GM18951 (cell line): ENCODE measurements at regions not wholly inside any gene's neighbourhood (a gene's known extent, or its start where the extent isn't known, plus 50 kb on each side); places are given as distances from the start of the nearest gene placed in this dataset.
"Not testable (repeated sequence)": the region's sequence is repeated elsewhere in the genome, so short reads cannot be mapped to it uniquely, and the experiment has no call there.

Source experiments
- POLR2A ChIP-seq: IDR thresholded peaks from 4 replicates; pipeline ENCODE4 v1.6.1; 2011; ENCODE audit warnings: mild to moderate bottlenecking; ENCODE audit not compliant: insufficient read length, insufficient read depth; ENCODE audit errors: extremely low read depth
- in situ Hi-C: fragments of 300-500 bp; cut with MboI; formaldehyde crosslinking; loops from one replicate; pipeline ENCODE4 v1.12.0; 2022; ENCODE audit warnings: low sequenced_read_pairs, mixed read lengths, inconsistent platforms; ENCODE audit not compliant: unreplicated experiment

- no peak for TF ChIP-seq POLR2A
- in situ Hi-C loops = no loop called here
These were observed 216.3 kb downstream of the HHIP start for GRCh38 chr4:144862210-144862609.

- in situ Hi-C loops = not testable (repeated sequence)
These were observed 218.9 kb downstream of the HHIP start for GRCh38 chr4:144864891-144865290.

- in situ Hi-C loops = no loop called here
- no peak for TF ChIP-seq POLR2A
These were observed 222.4 kb downstream of the HHIP start for GRCh38 chr4:144868309-144868708.

GRCh38 chr4:144872508-144873225, 225.3 kb downstream of the ANAPC10 start:
- in situ Hi-C loops = no loop called here
- TF ChIP-seq POLR2A = no peak

DNA sequence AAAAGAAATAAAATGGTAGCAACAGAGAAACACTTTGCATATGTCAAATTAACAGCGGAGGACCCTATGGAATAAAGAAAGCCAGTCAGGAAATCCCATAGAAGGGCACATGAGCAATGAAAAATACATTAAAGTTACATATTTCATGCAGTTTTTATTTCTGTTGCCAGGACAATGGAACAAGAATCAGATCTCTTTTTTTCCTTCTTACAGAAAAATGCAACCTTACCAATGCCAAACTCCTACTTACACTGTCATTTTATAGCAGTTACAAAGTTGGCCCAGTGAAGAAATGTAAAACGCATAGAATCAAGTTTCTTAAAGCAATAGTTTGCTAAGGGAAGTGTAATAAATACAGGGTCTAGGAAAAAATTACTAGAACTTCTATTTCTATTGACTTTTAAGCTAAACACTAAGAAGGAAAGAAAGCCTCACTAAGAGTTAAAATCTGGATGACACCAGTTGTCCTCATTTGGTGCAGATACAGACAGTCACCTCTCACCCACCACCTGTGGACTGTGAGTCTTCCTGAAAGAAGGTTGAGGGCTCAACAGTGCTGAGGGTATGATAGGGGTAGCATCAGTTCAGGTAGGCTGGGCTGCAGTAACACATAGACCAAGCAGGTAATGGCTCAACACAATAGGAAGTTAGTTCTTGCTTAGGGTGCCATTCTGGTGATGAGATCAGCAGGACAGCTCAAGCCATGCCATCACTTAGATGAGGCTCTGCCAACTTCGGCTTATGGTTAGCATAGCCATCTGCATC, 224.6 kb downstream of the ANAPC10 start:
- no peak for TF ChIP-seq POLR2A
- in situ Hi-C loops = no loop called here

GRCh38 chr4:144894573-144894972, 203.4 kb downstream of the ANAPC10 start:
- in situ Hi-C loops = no loop called here
- no peak for TF ChIP-seq POLR2A

- no peak for TF ChIP-seq POLR2A
- in situ Hi-C loops = no loop called here
These were observed 198.6 kb downstream of the ANAPC10 start for GRCh38 chr4:144899393-144899792.

DNA sequence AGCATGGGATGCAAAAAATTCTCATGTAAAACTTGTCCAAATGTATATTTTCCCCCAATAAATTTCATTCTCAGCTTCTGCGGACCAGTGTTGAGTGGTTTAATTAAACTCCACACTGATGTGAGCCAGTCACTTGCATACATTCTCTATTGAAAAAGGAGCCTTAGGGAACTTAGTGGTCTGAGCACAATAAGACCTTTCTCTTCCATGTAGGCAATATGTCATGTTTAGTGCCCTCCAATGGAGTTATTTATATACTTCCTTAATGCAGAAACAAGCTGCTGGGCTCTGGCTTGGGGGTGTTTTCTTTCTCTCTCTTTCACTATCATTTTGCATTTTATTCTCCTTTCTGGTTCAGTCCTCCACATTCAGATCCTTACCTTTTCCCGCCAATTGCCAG, 196.9 kb downstream of the ANAPC10 start:
- TF ChIP-seq POLR2A = no peak
- in situ Hi-C loops = no loop called here

GRCh38 chr4:144902614-144903013, 195.4 kb downstream of the ANAPC10 start:
- TF ChIP-seq POLR2A = no peak
- in situ Hi-C loops = no loop called here

DNA sequence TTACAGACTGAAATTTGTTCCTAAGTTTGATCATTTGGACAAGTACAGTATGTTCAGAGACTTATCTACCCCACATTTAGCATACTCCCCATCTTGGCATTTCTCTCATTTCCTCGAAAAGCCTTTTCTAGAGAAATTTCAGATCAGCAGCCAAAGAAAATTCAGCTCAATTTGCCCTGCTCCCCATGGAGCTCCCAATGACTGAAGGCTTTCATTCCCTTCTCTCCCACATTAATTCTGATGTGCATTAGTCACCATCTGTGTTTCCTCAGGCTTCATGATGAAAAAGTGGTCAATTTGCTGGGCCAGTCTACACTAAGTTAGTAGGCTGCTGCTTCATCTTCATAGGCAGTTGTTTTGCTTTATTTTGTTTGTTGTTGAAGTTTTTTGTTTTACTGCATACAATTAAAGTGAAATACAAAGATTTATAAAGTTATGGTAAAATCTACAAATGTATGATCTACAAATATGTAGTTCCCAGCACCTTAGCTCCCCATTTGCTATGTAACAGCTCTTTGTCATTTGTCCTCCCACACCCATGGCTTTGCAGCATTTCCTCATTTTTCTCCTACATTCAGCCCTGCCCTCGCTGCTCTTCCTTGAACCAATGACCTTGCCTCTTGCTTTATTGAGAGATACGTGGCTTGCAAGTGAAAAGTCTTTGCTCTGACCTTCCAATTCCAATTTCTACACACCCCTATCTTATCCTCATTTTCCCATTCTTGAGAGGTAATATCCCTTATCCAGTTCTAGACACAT, 193.9 kb downstream of the ANAPC10 start:
- TF ChIP-seq POLR2A = no peak
- in situ Hi-C loops = no loop called here

- in situ Hi-C loops = no loop called here
- no peak for TF ChIP-seq POLR2A
These were observed 192.7 kb downstream of the ANAPC10 start for GRCh38 chr4:144905286-144905685.

- in situ Hi-C loops = no loop called here
These were observed 191.6 kb downstream of the ANAPC10 start for GRCh38 chr4:144906181-144906925.

GRCh38 chr4:144910723-144911122, 187.3 kb downstream of the ANAPC10 start:
- in situ Hi-C loops = no loop called here

More at GRCh38 chr4:144906181-144906925, 191.6 kb downstream of the ANAPC10 start:
- no peak for TF ChIP-seq POLR2A

More at GRCh38 chr4:144910723-144911122, 187.3 kb downstream of the ANAPC10 start:
- TF ChIP-seq POLR2A = no peak
